Vagina (tissue), 2 donors: ENCODE measurements at regions not wholly inside any gene's neighbourhood (a gene's known extent, or its start where the extent isn't known, plus 50 kb on each side); places are given as distances from the start of the nearest gene placed in this dataset.

Source experiments
- CTCF ChIP-seq, 3 experiments: fragments of 450-650 bp in 2 of 3; fragments of 200-600 bp in 1 of 3; sonication (generic) in 1 of 3; IDR thresholded peaks; one replicate each; pipeline ENCODE4 v1.5.1; 2017 to 2019; ENCODE audit warnings: antibody characterized with exemption in 3 of 3, mild to moderate bottlenecking in 2 of 3, moderate library complexity in 2 of 3
- POLR2AphosphoS5 ChIP-seq, 2 donors: sonication (generic); formaldehyde crosslinking; IDR thresholded peaks; one replicate each; pipeline ENCODE4 v1.9.0; 2017; ENCODE audit warnings: antibody characterized with exemption in 2 of 2, mild to moderate bottlenecking in 2 of 2, low read depth in 1 of 2; ENCODE audit not compliant: insufficient read depth in 1 of 2

DNA sequence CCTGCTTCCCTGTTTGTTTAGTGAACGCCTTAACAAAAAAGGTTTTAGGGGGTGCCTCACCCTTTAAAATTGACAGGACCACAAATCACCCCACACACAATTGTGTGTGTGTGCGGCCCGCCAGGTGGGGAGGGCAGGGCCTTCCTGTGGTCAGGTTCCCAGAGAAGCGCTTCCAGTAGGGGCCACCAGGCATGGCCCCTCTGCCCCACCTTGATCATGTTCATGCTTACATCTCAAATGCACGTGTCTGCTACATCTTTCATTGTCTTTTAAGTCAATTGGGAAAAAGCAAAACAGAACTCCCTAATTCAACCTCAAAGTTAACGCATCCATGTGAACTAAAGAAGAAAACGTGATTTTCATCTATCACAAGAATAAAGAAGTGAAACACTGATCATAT, 1335.3 kb downstream of the TBC1D22A start:
- TF ChIP-seq CTCF (IDR thresholded peaks at IDR 0.05) (no peak), POLR2AphosphoS5 (IDR thresholded peaks at IDR 0.05; ENCODE audit: insufficient read depth in 1 of 2, low read depth in 1 of 2) (no peak)
